ENCODE measurements at regions not wholly inside any gene's neighbourhood (a gene's known extent, or its start where the extent isn't known, plus 50 kb on each side); places are given as distances from the start of the nearest gene placed in this dataset.

- TF ChIP-seq ZNF462 (CRISPR knock-in tag; IDR thresholded peaks at IDR 0.05), result no peak
- TF ChIP-seq EZH2 (IDR thresholded peaks at IDR 0.05; ENCODE audit: low read depth, unreplicated experiment), result no peak
- no peak for TF ChIP-seq POLR2AphosphoS5 (IDR thresholded peaks at IDR 0.05; ENCODE audit: low read depth)
- TF ChIP-seq CREB1 (CRISPR knock-in tag; IDR thresholded peaks at IDR 0.05; ENCODE audit: low read depth), result no peak
Observed at GRCh38 chr6:156595476-156595875, 181.7 kb upstream of the ARID1B start (continued).

DNA sequence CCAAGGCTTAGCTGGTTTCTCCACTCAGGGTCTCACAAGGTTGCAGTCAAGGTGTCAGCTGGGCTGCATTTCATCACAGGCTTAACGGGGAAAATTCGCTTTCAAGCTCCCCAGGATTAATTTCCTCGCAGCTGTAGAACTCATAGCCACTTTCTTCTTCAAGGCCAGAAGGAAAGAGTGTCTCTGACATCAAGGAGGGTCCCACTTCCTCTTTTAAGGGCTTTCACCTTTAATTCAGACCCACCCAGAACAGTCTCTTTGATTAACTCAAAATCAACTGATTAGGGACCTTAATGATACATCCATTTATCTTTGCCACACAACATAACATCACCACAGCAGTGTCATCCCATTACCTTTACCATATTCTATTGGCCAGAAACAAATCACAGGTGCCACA is 183.3 kb upstream of the ARID1B start:
- Mint-ChIP-seq H3K36me3 (ENCODE audit: low read depth) (no peaks in the 10 kb centered on the region), H3K27ac (no peak overlapping the region), H3K4me3 (no peak overlapping the region), H3K9me3 (no peaks in the 10 kb centered on the region), H3K4me1 (peaks cover 12% of the 10 kb centered on the region), H3K27me3 (ENCODE audit: insufficient read depth, low read depth, poor library complexity) (peaks cover 5% of the 10 kb centered on the region)
- H3F3A ChIP-seq (replicated peaks; ENCODE audit: low read depth), result no peaks in the 10 kb centered on the region
- no peak overlapping the region for H3K4me2 ChIP-seq
- no peaks in the 10 kb centered on the region for H3K9me2 ChIP-seq (ENCODE audit: insufficient read depth)
- H3K4me1 ChIP-seq (ENCODE audit: insufficient read depth), result peaks cover 3% of the 10 kb centered on the region; the same call in 1 of the 2 replicates
- H2AFZ ChIP-seq, result no peak overlapping the region
- DNase-seq (ENCODE audit: low spot score), result no peak
- H3K36me3 ChIP-seq (ENCODE audit: insufficient read depth), result no peaks in the 10 kb centered on the region
- no peak for ATAC-seq
- no peaks in the 10 kb centered on the region for H3K79me2 ChIP-seq (replicated peaks; ENCODE audit: insufficient read depth)
- no peaks in the 10 kb centered on the region for H3K27me3 ChIP-seq (ENCODE audit: insufficient read depth)
- H3K27ac ChIP-seq (ENCODE audit: low read depth), result no peak overlapping the region
- H4K20me1 ChIP-seq (replicated peaks; ENCODE audit: insufficient read depth), result no peaks in the 10 kb centered on the region
- no peak overlapping the region for H3K4me3 ChIP-seq
- TF ChIP-seq CREB1 (CRISPR knock-in tag; IDR thresholded peaks at IDR 0.05; ENCODE audit: low read depth), result no peak
- TF ChIP-seq CTCF (conservative IDR thresholded peaks at IDR 0.05; ENCODE audit: low read depth in 2 of 2), result no peak
- no peak for TF ChIP-seq NANOG (IDR thresholded peaks at IDR 0.05; ENCODE audit: borderline replicate concordance)
- TF ChIP-seq JUNB (IDR thresholded peaks at IDR 0.05; ENCODE audit: unreplicated experiment), result no peak
- no peak for TF ChIP-seq ZNF462 (CRISPR knock-in tag; IDR thresholded peaks at IDR 0.05)
- TF ChIP-seq EZH2 (IDR thresholded peaks at IDR 0.05; ENCODE audit: low read depth, unreplicated experiment), result no peak
- no peak for TF ChIP-seq POLR2AphosphoS5 (IDR thresholded peaks at IDR 0.05; ENCODE audit: low read depth)
- TF ChIP-seq STAT1 (IDR thresholded peaks at IDR 0.05; ENCODE audit: unreplicated experiment), result no peak

Data from GM23338 (cell line).